ENCODE measurements at regions not wholly inside any gene's neighbourhood (a gene's known extent, or its start where the extent isn't known, plus 50 kb on each side); places are given as distances from the start of the nearest gene placed in this dataset.

GRCh38 chr11:69928975-69929374 is 109.8 kb upstream of the FGF3 start:
- TF ChIP-seq CTCF (IDR thresholded peaks at IDR 0.05; ENCODE audit: insufficient read depth, low read depth, low read length): no peak
- DNase-seq (ENCODE audit: low read depth): no peak
- ChIA-PET CTCF (interaction anchor here (1.1 to 1.5 kb wide), 2 partner anchors 10 to 11 kb away, joined by 5 to 6 read pairs; no protein-coding TSS in a partner anchor), POLR2A (no interaction called here)
- Histone ChIP-seq H3K27me3 (ENCODE audit: control insufficient read depth, insufficient read depth, low read length) (peaks cover 17% of the 10 kb centered on the region), H3K4me3 (ENCODE audit: low read depth, low read length) (no peak overlapping the region), H3K36me3 (ENCODE audit: control insufficient read depth, insufficient read depth, low read length) (no peaks in the 10 kb centered on the region)

DNA sequence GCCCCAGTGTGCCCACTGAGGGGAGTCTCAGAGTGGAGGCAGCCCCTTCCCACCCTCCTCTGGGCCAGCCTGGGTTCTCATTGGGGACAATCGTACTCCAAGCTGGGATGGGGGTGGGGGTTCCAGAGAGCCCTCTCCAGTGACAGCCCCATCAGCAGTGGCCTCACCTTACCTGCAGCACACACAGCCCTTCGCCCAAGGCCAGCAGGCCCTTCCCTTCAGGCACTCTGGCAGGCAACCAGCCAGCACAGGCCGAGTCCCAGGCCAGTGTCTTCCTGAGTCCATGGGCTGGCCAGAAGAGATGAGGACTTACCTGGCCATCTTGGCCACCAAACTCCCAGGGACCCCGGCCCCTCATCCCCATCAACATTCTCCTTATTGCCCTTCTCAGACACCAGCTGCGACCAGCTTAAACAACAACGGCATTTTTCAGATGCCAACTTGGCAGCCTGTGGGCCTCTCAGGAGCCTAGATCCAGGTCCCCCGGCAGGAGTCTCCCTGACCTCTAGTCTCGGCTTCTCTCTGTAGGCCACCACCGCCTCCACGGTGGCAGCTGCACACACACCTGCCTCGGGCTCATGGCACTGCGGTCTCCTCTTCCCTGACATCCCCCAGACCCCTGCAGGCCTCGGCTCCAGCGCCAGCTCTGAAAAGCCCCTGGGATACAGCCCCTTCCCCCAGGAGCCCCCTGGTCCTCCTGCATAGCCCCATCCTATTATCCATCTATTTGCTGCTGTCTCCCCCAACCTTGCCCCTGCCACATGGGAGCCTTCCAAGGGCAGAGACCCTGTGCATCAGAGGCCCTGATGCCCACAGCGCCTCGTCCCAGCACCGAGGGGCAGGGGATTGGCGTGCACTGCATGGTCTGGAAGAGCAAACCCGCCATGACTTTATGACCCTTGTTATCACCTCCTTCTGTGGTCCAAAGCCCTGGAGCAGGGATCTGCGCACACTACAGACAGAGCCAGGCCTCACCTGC is 111.2 kb upstream of the FGF3 start:
- no peak for DNase-seq (ENCODE audit: low read depth)
- CTCF ChIA-PET: interaction anchor here (1.1 kb wide), 1 partner anchor 12 kb away, joined by 5 read pairs; no protein-coding TSS in a partner anchor

DNA sequence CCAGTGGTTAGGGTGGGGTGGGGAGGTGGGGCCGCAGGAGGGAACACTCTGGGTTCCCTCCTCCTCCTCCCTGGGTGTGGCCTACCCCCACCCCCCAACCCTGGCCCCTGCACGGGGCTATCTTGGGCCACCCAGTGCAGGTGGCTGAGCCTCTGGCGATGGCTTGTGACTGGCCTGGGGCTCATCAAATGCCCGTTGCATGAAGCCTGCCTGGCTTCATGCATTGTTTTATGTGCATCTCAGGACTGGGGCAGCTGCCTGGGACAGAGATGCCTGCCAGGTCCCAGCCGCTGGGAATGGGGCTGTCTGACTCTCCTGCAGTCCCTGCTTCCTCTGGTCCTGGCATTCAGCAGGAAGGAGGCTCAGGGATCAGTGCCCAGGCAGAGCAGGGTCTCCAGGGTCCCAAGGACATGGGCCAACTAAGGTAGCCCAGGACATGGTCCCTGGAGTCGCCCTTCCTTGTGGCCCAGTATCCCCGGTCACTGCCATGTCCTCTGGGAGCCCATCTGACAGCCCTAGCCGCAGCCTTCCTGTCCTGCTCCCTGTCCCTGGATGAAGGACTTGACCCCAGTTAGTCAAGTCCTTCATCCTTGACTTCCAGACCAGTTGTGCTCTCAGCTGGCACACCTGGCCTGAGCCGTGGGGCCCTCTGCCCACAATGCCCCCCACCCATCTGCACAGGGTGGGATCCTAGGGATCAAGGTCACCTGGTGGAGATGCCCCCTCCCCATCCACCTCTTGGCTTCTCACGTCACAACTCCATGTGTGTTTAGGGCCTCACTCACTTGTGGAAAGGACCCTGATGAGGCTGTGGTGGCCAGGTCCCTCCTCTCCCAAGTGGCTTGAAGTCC is 112.1 kb upstream of the FGF3 start:
- Histone ChIP-seq H3K4me3 (ENCODE audit: low read depth, low read length) (no peak overlapping the region), H3K27me3 (ENCODE audit: control insufficient read depth, insufficient read depth, low read length) (peaks cover 10% of the 10 kb centered on the region), H3K36me3 (ENCODE audit: control insufficient read depth, insufficient read depth, low read length) (no peaks in the 10 kb centered on the region)
- CTCF ChIA-PET: no interaction called here
- POLR2A ChIA-PET: no interaction called here
- DNase-seq (ENCODE audit: low read depth): no peak
- TF ChIP-seq CTCF (IDR thresholded peaks at IDR 0.05; ENCODE audit: insufficient read depth, low read depth, low read length): no peak

More for the DNA sequence above, 111.2 kb upstream of the FGF3 start:
- Histone ChIP-seq H3K27me3 (ENCODE audit: control insufficient read depth, insufficient read depth, low read length) (peaks cover 14% of the 10 kb centered on the region), H3K36me3 (ENCODE audit: control insufficient read depth, insufficient read depth, low read length) (no peaks in the 10 kb centered on the region), H3K4me3 (ENCODE audit: low read depth, low read length) (no peak overlapping the region)
- POLR2A ChIA-PET: no interaction called here
- no peak for TF ChIP-seq CTCF (IDR thresholded peaks at IDR 0.05; ENCODE audit: insufficient read depth, low read depth, low read length)

DNA sequence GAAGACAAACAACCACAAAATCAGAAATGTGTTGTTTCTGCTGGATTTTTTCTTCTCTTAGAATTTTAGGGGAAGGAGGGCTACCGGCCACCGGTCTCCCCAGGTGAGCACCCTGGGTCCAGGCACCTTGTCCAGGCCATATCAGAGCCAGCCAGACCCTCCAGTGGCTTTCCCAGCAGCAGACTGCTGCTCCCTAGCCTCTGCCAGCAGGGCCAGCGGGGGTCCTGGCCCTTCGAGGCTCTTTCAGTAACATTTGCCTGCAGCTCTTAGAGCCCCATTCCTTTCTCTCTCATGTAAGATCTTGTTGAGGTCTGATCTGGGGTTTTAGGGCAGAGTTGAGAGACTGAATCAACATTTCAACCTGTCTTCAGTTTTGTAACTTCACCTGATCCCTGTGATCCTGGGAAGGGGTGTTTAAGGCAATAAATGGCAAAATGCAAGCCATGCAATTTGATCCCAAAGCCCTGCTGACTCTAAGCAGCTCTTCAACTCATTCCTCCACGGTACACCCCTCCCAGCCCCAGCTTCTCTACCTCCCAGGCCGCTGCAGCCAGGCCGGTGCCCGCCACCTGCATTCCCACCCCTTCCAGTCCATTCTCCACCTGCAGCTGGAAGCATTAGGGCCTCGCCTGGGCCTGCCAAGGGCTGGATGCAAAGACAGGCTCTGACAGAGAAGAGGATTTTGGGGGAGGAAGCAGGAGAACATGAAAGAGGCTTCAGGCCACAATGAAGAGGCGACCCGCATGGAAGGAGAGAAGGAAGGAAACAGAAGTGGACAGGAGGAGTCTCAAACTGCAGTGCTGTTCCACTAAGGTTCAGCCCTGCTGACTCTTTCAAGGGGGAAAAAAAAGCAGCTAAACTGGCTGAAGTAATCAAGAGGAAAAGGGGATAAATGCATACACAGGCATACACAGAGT is 113.0 kb upstream of the FGF3 start:
- DNase-seq (ENCODE audit: low read depth): no peak
- H3K27me3 ChIP-seq (ENCODE audit: control insufficient read depth, insufficient read depth, low read length): peaks cover 4% of the 10 kb centered on the region; the same call in 1 of the 2 replicates
- POLR2A ChIA-PET: no interaction called here
- H3K36me3 ChIP-seq (ENCODE audit: control insufficient read depth, insufficient read depth, low read length): no peaks in the 10 kb centered on the region
- CTCF ChIA-PET: no interaction called here
- no peak overlapping the region for H3K4me3 ChIP-seq (ENCODE audit: low read depth, low read length)
- TF ChIP-seq CTCF (IDR thresholded peaks at IDR 0.05; ENCODE audit: insufficient read depth, low read depth, low read length): no peak

Data from BJ (cell line).